PC-3 (cell line): ENCODE measurements at regions not wholly inside any gene's neighbourhood (a gene's known extent, or its start where the extent isn't known, plus 50 kb on each side); places are given as distances from the start of the nearest gene placed in this dataset.

ENCODE experiments used
- ATAC-seq: fragments of 200-7000 bp; cut with Tn5 transposase; 2 replicates; pipeline ENCODE4 v1.9.1; 2020; ENCODE audit warnings: mild to moderate bottlenecking, moderate library complexity
- BruUV-seq: library from RNA; stranded (reverse); fragments of 400-500 nt; replicated peaks from 2 replicates; lab custom pipeline; 2021; lab: Mats Ljungman, UMichigan
- CTCF ChIA-PET: fragments of 300-600 bp; sonication (Branson Sonifier 250); formaldehyde crosslinking; loops from one replicate; lab custom pipeline; 2022; ENCODE audit warnings: antibody characterized with exemption; lab: Charles Lee
- POLR2A ChIA-PET: fragments of 300-600 bp; sonication (Branson Sonifier 250); formaldehyde crosslinking; loops from one replicate; lab custom pipeline; 2022; ENCODE audit warnings: antibody characterized with exemption; ENCODE audit not compliant: unreplicated experiment; lab: Charles Lee
- DNase-seq: peaks from one replicate; pipeline ENCODE4 v3.0.0-alpha.2; 2015
- H2AFZ ChIP-seq: fragments of 300-600 bp; sonication (generic); 2 replicates; pipeline ENCODE4 v1.6.0; 2016; ENCODE audit warnings: antibody characterized with exemption, low read length
- H3F3A ChIP-seq: fragments of 300-600 bp; sonication (generic); one replicate; pipeline ENCODE4 v1.6.0; 2017; ENCODE audit warnings: antibody characterized with exemption, low read length, control low read depth, mild to moderate bottlenecking; ENCODE audit not compliant: unreplicated experiment
- H3K27ac ChIP-seq: fragments of 300-600 bp; sonication (generic); 2 replicates; pipeline ENCODE4 v1.5.1; 2016; ENCODE audit warnings: mild to moderate bottlenecking, low read length
- H3K27me3 ChIP-seq: fragments of 300-600 bp; sonication (generic); 2 replicates; pipeline ENCODE4 v1.6.1; 2016; ENCODE audit warnings: low read length, mixed read lengths
- H3K36me3 ChIP-seq: fragments of 300-600 bp; sonication (generic); 2 replicates; pipeline ENCODE4 v1.6.1; 2016; ENCODE audit warnings: low read depth, mixed run types, low read length, mixed read lengths
- H3K4me1 ChIP-seq: fragments of 300-600 bp; sonication (generic); 2 replicates; pipeline ENCODE4 v1.5.1; 2016; ENCODE audit warnings: low read length; ENCODE audit not compliant: insufficient read depth
- H3K4me2 ChIP-seq: fragments of 300-600 bp; sonication (generic); 2 replicates; pipeline ENCODE4 v1.6.0; 2016; ENCODE audit warnings: low read length
- H3K4me3 ChIP-seq: fragments of 300-600 bp; sonication (generic); 2 replicates; pipeline ENCODE4 v1.5.1; 2016; ENCODE audit warnings: mild to moderate bottlenecking, low read length, mixed read lengths
- H3K79me2 ChIP-seq: fragments of 300-600 bp; sonication (generic); 2 replicates; pipeline ENCODE4 v1.6.1; 2017; ENCODE audit warnings: low read length, mixed read lengths
- H3K9ac ChIP-seq: fragments of 300-600 bp; sonication (generic); 2 replicates; pipeline ENCODE4 v1.6.0; 2016; ENCODE audit warnings: mild to moderate bottlenecking, low read length
- H3K9me2 ChIP-seq: fragments of 300-600 bp; sonication (generic); replicated peaks from 2 replicates; pipeline ENCODE4 v1.6.1; 2016; ENCODE audit warnings: mixed run types, low read length, mixed read lengths
- H3K9me3 ChIP-seq: fragments of 300-600 bp; sonication (generic); 2 replicates; pipeline ENCODE4 v1.6.1; 2016; ENCODE audit warnings: low read length, mixed read lengths
- H4K20me1 ChIP-seq: fragments of 300-600 bp; sonication (generic); 2 replicates; pipeline ENCODE4 v1.6.1; 2016; ENCODE audit warnings: low read length, mixed read lengths
- EZH2 ChIP-seq: fragments of 300-600 bp; sonication (generic); IDR thresholded peaks from one replicate; pipeline ENCODE4 v1.6.1; 2017; ENCODE audit warnings: antibody characterized with exemption, mild to moderate bottlenecking, low read length; ENCODE audit not compliant: unreplicated experiment
- EZH2phosphoT487 ChIP-seq: fragments of 300-600 bp; sonication (generic); IDR thresholded peaks from 2 replicates; pipeline ENCODE4 v1.6.1; 2018; ENCODE audit warnings: mild to moderate bottlenecking, antibody characterized with exemption, low read length, borderline replicate concordance
- intact Hi-C: fragments of 100-400 bp; cut with micrococcal nuclease; formaldehyde crosslinking; loops from 2 replicates; pipeline ENCODE4 v1.9.0; 2023
- TF ChIP-seq, protein P1 (sequence below): fragments of 300-600 bp; sonication (generic); conservative IDR thresholded peaks from 2 replicates; pipeline ENCODE4 v1.5.1; 2017; ENCODE audit warnings: antibody characterized with exemption, low read depth, mild to moderate bottlenecking, low read length

GRCh38 chr2:152813351-152813750 lies 94.9 kb downstream of the ARL6IP6 start:
- DNase-seq (no peak), ATAC-seq (no peak)
- intact Hi-C loops: no loop called here
- no peaks in the 10 kb centered on the region for H3K9me2 ChIP-seq
- no peak for TF ChIP-seq EZH2phosphoT487
- TF ChIP-seq, protein P1, sequence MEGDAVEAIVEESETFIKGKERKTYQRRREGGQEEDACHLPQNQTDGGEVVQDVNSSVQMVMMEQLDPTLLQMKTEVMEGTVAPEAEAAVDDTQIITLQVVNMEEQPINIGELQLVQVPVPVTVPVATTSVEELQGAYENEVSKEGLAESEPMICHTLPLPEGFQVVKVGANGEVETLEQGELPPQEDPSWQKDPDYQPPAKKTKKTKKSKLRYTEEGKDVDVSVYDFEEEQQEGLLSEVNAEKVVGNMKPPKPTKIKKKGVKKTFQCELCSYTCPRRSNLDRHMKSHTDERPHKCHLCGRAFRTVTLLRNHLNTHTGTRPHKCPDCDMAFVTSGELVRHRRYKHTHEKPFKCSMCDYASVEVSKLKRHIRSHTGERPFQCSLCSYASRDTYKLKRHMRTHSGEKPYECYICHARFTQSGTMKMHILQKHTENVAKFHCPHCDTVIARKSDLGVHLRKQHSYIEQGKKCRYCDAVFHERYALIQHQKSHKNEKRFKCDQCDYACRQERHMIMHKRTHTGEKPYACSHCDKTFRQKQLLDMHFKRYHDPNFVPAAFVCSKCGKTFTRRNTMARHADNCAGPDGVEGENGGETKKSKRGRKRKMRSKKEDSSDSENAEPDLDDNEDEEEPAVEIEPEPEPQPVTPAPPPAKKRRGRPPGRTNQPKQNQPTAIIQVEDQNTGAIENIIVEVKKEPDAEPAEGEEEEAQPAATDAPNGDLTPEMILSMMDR: no peak
- no peak for TF ChIP-seq EZH2
- no peaks in the 10 kb centered on the region for H3F3A ChIP-seq
- POLR2A ChIA-PET: no interaction called here
- H3K27ac ChIP-seq: no peak overlapping the region
- CTCF ChIA-PET: no interaction called here
- no peaks in the 10 kb centered on the region for H3K9me3 ChIP-seq
- H3K4me1 ChIP-seq: no peaks in the 10 kb centered on the region
- no peaks in the 10 kb centered on the region for H4K20me1 ChIP-seq
- no peaks in the 10 kb centered on the region for H3K36me3 ChIP-seq
- no peak overlapping the region for H2AFZ ChIP-seq
- H3K27me3 ChIP-seq: peaks cover 15% of the 10 kb centered on the region; the same call in 1 of the 2 replicates
- BruUV-seq: no TSS peak
- H3K4me2 ChIP-seq: no peak overlapping the region
- no peak overlapping the region for H3K4me3 ChIP-seq
- no peak overlapping the region for H3K9ac ChIP-seq
- H3K79me2 ChIP-seq: no peaks in the 10 kb centered on the region
